Activated naive CD4-positive, alpha-beta T cell treated with anti-CD3 and anti-CD28 coated beads, Interleukin-2, amount 50 U/mL, for 72 hours (primary cell): ENCODE measurements at regions not wholly inside any gene's neighbourhood (a gene's known extent, or its start where the extent isn't known, plus 50 kb on each side); places are given as distances from the start of the nearest gene placed in this dataset.
"Not testable (repeated sequence)": the region's sequence is repeated elsewhere in the genome, so short reads cannot be mapped to it uniquely, and the experiment has no call there.

Experiments used
- ATAC-seq, 2 donors: fragments of 150-1000 bp; cut with Tn5 transposase; 2 replicates each; pipeline ENCODE4 v1.10.0; 2021; ENCODE audit warnings: mild to moderate bottlenecking in 2 of 2, moderate library complexity in 2 of 2
- DNase-seq, 2 donors: peaks; one replicate each; pipeline ENCODE4 v3.0.0; 2021 to 2022; ENCODE audit warnings: low spot score in 2 of 2
- H3K27ac Mint-ChIP-seq, 2 donors: one replicate each; pipeline ENCODE4 v1.8.0; 2022; ENCODE audit warnings: mild to moderate bottlenecking in 2 of 2, mixed read lengths in 2 of 2
- H3K36me3 Mint-ChIP-seq, 2 donors: one replicate each; pipeline ENCODE4 v1.8.0; 2022; ENCODE audit warnings: mixed read lengths in 2 of 2
- H3K9me3 Mint-ChIP-seq, 2 donors: one replicate each; pipeline ENCODE4 v1.8.0; 2022; ENCODE audit warnings: mixed read lengths in 2 of 2

DNA sequence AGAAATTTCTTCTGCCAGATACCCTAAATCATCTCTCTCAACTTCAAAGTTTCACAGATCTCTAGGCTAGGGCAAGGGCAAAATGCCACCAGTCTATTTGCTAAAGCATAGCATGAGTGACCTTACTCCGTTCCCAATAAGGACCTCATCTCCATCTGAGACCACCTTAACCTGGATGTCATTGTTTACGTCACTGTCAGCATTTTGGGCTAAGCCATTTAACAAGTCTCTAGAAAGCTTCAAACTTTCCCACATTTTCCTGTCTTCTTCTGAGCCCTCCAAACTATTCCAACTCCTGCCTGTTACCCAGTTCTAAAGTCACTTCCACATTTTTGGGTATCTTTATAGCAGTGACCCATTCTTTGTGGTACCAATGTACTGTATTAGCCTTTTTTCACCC lies 259.2 kb upstream of the KITLG start:
- ATAC-seq = no peak

DNA sequence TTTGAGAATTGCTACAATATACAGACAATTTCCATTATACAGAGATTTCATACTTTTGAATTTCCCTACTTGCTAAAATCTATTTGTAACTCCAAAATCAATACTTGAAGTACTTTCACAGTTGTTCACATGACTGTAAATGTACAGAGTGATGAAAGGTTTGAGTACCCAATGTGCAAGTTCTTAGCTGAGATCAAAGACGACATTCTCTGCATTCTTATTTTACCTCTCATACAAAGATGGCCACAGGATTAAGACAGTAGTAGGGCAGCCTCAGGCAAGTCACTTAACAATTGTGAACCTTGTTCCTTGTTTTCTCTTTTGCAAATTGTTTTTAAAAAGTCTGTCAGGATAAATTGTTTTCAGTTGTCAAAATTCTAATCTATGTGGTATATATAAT lies 255.9 kb upstream of the KITLG start:
- ATAC-seq (no peak), DNase-seq (no peak)
- no peak overlapping the region for H3K27ac Mint-ChIP-seq
- H3K36me3 Mint-ChIP-seq = no peaks in the 10 kb centered on the region
- peaks cover 17 to 22% of the 10 kb centered on the region in 2 donors for H3K9me3 Mint-ChIP-seq

More for the DNA sequence above, 259.2 kb upstream of the KITLG start:
- H3K9me3 Mint-ChIP-seq = peaks cover 17 to 31% of the 10 kb centered on the region in 2 donors
- H3K36me3 Mint-ChIP-seq = no peaks in the 10 kb centered on the region
- DNase-seq = no peak
- H3K27ac Mint-ChIP-seq = no peak overlapping the region

DNA sequence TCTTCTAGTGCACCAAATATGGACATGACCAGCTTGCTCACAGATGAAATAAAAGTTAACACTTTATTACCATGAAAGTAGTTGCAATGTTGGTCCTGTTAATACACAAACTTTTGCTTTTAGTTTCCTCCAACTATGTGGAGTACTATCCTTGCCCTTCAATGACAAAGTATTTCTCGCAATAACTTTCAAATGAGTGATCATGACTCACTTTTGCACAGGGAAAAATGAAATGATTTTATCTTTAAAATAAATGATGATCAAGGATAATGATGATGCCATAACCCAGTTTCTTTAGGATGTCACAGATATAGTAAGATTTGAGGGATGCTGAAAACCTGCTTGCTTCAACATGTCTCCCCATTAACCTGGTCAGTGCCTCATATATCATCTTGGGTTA lies 254.0 kb upstream of the KITLG start:
- Mint-ChIP-seq H3K27ac (no peak overlapping the region), H3K9me3 (peaks cover 6 to 16% of the 10 kb centered on the region in 2 donors), H3K36me3 (no peaks in the 10 kb centered on the region)
- DNase-seq = no peak
- no peak for ATAC-seq

DNA sequence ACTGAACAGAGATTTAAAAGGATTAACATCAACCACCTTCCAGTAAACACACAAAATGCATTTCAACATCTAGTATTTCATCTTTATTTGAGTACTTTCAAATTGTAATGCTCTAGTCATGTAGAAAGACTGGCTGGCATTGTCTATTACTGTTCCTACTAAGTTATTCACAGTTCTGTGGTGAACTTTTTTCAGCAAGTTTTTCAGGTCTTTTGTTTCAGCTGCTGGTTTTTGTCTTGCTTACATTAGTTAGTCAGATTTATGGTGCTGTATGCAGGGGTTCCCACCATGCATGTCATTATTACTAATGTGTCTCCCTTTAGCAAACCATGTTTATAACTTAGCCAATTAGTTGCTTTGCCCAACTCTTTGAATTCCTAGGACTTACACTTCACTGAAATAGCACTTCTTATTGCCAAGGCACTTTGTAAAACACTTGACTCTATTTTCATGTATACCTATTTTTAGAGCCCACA lies 253.4 kb upstream of the KITLG start:
- Mint-ChIP-seq H3K9me3 (peaks cover 6 to 15% of the 10 kb centered on the region in 2 donors), H3K27ac (no peak overlapping the region)
- no peak for ATAC-seq

DNA sequence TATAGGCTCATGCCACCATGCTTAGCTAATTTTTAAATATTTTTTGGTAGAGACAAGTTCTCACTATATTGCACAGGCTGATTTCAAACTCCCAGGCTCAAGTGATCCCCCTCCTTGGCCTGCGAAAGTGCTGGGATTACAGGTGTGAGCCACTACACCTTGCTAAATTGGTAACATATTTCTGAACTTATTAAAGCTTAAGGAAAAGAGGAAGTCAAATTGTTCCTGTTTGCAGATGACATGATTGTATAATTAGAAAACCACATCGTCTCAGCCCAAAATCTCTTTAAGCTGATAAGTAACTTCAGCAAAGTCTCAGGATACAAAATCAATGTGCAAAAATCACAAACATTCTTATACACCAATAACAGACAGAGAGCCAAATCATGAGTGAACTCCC lies 248.3 kb upstream of the KITLG start:
- not testable (repeated sequence) for H3K27ac Mint-ChIP-seq, DNase-seq, ATAC-seq, H3K36me3 Mint-ChIP-seq, H3K9me3 Mint-ChIP-seq

More for the DNA sequence above, 253.4 kb upstream of the KITLG start:
- DNase-seq = no peak
- no peaks in the 10 kb centered on the region for H3K36me3 Mint-ChIP-seq

DNA sequence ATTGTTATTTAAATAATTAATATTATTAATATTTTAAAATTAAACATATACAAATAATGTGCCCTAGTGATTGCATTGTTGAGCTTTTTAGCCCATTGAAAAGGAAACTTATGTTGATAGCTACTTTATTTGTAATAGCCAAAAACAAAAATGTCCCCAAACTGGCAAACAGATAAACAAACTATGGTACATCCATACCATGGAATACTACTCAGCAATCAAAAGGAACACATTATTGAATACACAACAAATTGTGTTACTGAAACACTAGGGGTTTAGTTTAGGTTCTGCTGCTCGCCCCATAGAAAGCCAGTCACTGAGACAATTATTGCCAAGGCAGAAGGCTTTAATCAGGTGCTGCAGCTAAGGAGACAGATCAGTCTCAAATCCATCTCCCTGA lies 239.7 kb upstream of the KITLG start:
- no peaks in the 10 kb centered on the region for H3K36me3 Mint-ChIP-seq
- H3K27ac Mint-ChIP-seq = no peak overlapping the region
- DNase-seq (no peak), ATAC-seq (no peak)
- H3K9me3 Mint-ChIP-seq = no peaks in the 10 kb centered on the region

DNA sequence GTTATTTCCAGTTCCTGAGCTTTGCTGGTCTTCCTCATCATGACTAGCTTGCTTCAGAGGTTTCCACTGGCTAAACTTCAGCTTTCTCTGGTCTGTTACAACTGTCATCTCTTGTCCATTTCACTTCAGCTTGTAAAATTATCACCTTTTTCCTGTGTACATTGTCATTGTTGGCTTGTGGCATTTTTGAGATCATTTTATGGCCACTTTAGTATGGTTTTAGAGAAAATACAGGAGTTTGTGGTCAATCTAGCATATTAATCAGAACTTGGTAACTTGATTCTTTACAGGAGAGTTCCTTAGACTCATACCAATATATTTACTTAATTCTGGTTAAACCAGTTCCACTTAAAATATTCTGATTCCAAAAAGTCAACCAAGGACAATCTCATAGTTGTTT lies 235.9 kb upstream of the KITLG start:
- H3K36me3 Mint-ChIP-seq = no peaks in the 10 kb centered on the region
- no peak overlapping the region for H3K27ac Mint-ChIP-seq
- no peak for ATAC-seq
- no peak for DNase-seq
- H3K9me3 Mint-ChIP-seq = no peaks in the 10 kb centered on the region

DNA sequence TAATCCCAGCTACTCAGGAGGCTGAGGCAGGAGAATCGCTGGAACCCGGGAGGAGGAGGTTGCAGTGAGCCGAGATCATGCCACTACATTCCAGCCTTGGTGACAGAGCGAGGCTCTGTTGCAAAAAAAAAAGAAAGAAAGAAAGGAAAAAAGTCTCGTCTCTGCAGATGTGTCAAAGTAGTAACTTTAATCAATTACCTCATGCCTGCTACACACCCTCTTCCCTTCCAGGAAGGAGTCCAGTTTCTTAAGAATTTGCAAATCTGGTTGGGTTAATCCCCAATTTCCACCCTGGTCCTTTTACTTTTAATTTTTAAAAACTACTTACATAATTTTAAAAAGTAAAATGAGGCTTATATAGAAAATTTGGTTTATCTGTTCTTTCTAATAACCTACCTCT lies 234.5 kb upstream of the KITLG start:
- H3K9me3 Mint-ChIP-seq = no peaks in the 10 kb centered on the region
- no peak overlapping the region for H3K27ac Mint-ChIP-seq
- DNase-seq = no peak
- no peak for ATAC-seq
- H3K36me3 Mint-ChIP-seq = no peaks in the 10 kb centered on the region

DNA sequence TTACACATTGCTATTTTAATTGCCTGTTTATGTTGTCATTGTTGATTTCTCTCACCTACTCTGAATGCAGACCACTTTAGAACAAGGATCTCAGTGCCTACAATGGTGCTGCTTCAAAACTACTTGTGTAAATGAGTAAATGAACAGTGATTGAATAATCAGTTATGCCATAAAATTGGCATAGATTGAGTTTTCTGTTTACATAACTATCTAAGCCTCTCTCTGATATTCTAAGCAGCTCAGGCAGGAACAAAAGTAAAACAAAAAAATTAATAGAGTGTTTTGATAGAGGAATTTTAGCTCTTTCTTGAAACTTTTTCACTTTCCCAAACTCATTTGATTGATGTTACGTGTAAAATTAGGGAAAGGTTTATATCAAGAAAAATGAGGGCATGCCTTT lies 232.3 kb upstream of the KITLG start:
- no peak for ATAC-seq
- no peaks in the 10 kb centered on the region for H3K9me3 Mint-ChIP-seq
- H3K27ac Mint-ChIP-seq = no peak overlapping the region
- no peak for DNase-seq
- H3K36me3 Mint-ChIP-seq = no peaks in the 10 kb centered on the region

DNA sequence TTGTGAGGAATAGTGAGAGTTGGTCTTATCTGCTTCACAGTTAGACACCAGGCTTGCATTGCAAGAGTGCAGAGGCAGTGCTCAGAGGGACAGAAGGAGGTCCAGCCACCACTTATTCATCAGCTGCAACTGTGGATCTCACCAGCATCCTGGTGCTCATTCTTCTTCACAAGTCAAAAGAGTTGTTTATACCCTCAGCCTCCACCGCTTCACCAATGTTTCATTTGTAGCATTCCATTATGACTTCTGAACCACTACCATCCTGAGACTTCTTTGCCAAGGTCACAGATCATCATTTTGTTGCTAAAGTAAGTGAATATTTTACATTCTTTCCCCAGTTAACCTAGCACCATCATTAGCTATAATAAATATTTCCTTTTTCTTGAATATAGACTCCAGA lies 230.5 kb upstream of the KITLG start:
- ATAC-seq = no peak
- Mint-ChIP-seq H3K27ac (no peak overlapping the region), H3K9me3 (no peaks in the 10 kb centered on the region), H3K36me3 (no peaks in the 10 kb centered on the region)
- DNase-seq = no peak

DNA sequence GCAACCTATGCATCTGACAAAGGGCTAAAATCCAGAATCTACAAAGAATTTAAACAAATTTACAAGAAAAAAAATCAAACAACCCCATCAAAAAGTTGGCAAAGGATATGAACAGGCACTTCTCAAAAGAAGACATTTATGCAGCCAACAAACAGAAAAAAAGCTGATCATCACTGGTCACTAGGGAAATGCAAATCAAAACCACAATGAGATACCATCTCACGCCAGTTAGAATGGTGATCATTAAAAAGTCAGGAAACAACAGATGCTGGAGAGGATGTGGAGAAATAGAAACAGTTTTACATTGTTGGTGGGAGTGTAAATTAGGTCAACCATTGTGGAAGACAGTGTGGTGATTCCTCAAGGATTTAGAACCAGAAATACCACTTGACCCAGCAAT lies 229.6 kb upstream of the KITLG start:
- not testable (repeated sequence) for H3K27ac Mint-ChIP-seq, DNase-seq, H3K9me3 Mint-ChIP-seq, H3K36me3 Mint-ChIP-seq, ATAC-seq

DNA sequence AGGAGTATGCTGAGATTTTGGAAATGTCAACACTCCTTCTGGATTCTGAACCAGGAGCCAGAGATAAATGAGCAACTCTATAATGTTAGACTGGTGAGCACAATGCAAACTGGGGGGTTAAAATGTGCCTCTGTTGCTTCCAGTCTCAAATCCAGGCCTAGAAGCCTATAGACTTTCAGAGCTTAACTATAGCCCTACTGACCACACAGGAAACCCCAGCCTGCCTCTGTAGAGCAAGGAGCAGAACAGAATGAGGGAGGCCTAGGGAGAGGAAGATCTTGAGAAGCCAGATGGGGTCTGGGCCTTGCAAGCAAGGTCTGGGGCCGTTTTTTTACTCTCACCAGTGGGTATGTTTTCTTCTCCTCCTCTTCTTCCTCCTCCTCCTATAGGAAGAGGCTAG lies 225.4 kb upstream of the KITLG start:
- Mint-ChIP-seq H3K27ac (no peak overlapping the region), H3K36me3 (no peaks in the 10 kb centered on the region), H3K9me3 (peaks cover 0 to 3% of the 10 kb centered on the region in 2 donors)
- DNase-seq = no peak
- no peak for ATAC-seq

DNA sequence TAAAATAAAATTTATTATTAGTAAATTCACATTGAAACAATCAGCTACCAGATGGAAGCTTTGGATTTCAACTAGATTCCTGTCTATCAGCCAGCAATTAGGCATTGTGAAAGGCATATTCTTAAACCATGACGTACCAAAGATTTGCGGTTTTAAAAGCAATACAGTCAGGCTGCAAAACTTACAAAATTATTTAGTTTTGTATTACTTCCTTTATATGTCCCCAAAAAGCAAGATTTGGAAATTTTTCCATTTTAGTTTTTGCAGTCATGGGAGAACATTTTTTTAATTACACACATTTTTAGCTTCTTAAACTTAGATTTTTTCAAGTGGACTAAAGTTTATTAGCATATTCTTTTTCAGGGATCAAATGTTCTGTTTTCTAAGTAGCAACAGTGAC lies 225.0 kb upstream of the KITLG start:
- peaks cover 0 to 3% of the 10 kb centered on the region in 2 donors for H3K9me3 Mint-ChIP-seq
- no peak overlapping the region for H3K27ac Mint-ChIP-seq
- H3K36me3 Mint-ChIP-seq = no peaks in the 10 kb centered on the region
- ATAC-seq (no peak), DNase-seq (no peak)

DNA sequence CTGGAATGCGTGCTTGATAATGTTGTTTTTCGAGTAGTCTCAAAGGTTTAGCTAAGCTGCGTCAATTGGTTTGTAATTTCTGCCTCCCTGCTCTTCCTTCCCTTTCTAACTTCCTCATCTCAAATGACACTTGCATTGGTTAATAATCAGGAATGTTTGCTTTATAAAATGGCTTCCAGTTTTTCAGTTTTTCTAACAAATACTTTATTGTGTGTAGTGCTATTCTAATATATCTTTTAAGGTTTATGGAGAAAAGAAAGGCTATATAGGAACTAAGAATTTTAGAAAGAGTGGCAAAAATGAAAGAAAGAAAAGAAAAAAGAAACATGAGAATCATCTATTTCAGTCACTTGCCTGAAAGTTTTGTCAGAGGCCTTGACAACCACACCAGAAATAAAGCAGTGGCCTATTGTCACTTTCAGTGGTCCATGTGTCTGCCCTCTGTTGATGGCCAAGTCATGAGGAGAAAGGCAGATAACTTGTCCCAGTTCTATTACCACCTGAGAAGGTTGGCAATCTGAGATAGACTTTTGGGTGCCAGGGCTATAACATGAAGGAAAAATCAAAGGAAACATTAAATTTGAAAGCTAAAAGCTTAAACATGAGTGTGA lies 221.9 kb upstream of the KITLG start:
- ATAC-seq (no peak), DNase-seq (no peak)
- peaks cover 3 to 5% of the 10 kb centered on the region in 2 donors for H3K9me3 Mint-ChIP-seq
- H3K27ac Mint-ChIP-seq = no peak overlapping the region
- H3K36me3 Mint-ChIP-seq = no peaks in the 10 kb centered on the region

DNA sequence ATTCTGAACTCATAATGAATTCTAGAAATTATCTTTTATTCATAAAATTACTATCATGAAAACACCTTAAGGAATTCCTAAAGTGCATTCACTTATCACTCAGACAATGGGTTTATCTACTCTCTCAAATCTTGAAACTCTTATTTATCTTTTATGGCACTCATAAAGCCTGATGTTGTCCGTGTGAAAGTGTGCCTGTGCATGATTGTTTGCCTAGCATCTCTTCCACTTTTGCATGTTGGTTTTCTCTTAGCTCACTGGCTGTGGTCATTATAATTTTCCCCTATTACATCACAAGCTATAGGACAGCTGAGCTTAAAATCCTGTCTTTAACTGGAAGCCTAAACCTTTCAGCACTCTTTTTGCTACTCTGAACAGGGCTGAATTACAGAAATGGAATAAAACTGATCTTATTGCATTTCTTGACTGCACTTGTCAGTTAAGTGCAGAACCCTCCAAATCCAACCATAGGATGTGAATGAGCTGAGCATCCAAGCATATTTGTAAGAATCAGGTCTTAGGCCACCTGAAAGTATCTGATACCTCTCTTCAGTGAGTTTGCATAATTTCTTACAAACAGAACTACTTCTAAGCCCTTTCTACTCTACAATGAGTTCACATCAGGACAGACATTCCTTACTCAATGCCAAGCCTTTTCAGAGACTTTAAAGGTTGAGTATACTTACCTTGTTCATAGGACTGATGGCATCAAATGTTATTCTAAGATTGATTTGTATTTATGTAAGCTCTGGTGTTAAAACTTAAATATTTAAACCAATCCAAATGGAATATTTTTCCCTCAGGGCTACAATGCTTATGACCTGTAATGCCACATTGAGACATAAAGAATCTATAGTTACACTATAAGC lies 221.2 kb upstream of the KITLG start:
- Mint-ChIP-seq H3K27ac (no peak overlapping the region), H3K36me3 (no peaks in the 10 kb centered on the region), H3K9me3 (peaks cover 3 to 5% of the 10 kb centered on the region in 2 donors)
- ATAC-seq = no peak
- no peak for DNase-seq

DNA sequence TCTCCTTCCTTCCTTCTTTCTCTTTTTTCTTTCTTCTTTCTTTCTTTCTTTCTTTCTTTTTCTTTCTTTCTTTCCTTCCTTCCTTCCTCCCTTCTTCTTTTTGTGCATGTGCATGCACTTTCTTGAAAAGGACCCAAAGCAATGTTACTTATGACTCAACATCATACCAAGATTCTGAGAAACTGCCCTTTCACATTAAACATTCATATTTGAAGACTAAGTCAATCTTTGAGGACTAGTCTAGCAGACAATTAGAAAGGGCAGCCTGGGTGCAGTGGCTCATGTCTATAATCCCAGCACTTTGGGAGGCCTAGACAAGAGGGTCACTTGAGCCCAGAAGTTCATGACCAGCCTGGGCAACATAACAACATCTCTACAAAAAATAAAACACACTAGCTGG lies 212.8 kb upstream of the KITLG start:
- Mint-ChIP-seq H3K9me3 (peaks cover 16 to 22% of the 10 kb centered on the region in 2 donors), H3K27ac (no peak overlapping the region), H3K36me3 (peaks cover 0 to 4% of the 10 kb centered on the region in 2 donors)
- ATAC-seq (no peak), DNase-seq (no peak)

DNA sequence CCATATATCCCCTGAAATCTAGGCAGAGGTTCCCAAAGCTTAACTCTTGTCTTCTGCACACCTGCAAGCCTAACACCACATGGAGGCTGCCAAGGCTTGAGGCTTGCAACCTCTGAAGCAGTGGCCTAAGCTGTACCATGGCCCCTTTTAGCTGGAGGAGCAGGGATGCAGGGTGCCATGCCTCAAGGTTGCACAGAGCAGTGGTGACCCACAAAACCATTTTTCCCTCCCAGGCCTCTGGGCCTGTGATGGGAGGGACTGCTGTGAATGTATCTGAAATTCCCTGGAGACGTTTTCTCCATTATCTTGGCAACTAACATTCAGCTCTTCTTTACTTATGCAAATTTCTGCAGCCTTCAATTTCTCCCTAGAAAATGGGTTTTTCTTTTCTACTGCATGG lies 210.0 kb upstream of the KITLG start:
- no peak overlapping the region for H3K27ac Mint-ChIP-seq
- peaks cover 0 to 4% of the 10 kb centered on the region in 2 donors for H3K36me3 Mint-ChIP-seq
- peaks cover 16 to 18% of the 10 kb centered on the region in 2 donors for H3K9me3 Mint-ChIP-seq
- DNase-seq (no peak), ATAC-seq (no peak)

DNA sequence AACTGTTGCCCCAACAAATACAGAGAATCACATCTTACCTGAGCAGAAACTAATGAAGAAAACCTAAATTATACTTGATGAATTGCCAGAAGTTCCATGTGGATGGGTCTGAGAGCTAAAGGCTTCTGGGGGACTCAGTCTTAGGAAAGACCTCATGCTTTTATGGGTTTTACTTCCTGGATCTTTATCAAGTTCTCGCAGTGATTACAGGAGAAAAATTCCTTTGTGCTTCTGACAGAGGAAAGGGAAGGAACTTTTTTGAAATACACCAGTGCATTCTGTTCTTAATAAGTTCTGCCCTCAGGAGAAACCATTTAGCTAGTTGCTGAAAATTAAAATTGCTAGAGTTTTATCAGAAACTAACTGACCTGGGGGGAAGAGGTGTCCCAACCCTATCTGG lies 203.9 kb upstream of the KITLG start:
- Mint-ChIP-seq H3K27ac (no peak overlapping the region), H3K9me3 (no peaks in the 10 kb centered on the region), H3K36me3 (no peaks in the 10 kb centered on the region)
- ATAC-seq = no peak
- DNase-seq = no peak
